Adrenal gland (tissue), 9 donors: ENCODE measurements at regions not wholly inside any gene's neighbourhood (a gene's known extent, or its start where the extent isn't known, plus 50 kb on each side); places are given as distances from the start of the nearest gene placed in this dataset.
"Not testable (repeated sequence)": the region's sequence is repeated elsewhere in the genome, so short reads cannot be mapped to it uniquely, and the experiment has no call there.

Experiments
- DNase-seq, 7 donors: peaks; one replicate each; pipeline ENCODE4 v3.0.0-alpha.2; 2019 to 2020
- H3K27ac ChIP-seq, 5 donors: fragments of 200-600 bp; sonication (generic) in 4 of 5; 1 replicate in 3 of 5; 2 replicates in 2 of 5; pipeline versions ENCODE4 v1.5.1 to v1.8.0; 2016 to 2020; ENCODE audit warnings: mild to moderate bottlenecking in 1 of 5
- H3K27me3 ChIP-seq: fragments of 200-600 bp; 2 replicates; pipeline ENCODE4 v1.8.0; 2021
- H3K36me3 ChIP-seq, 2 donors: fragments of 200-600 bp; replicated peaks in 1 of 2; 1 replicate in 1 of 2; 2 replicates in 1 of 2; pipeline versions ENCODE4 v1.5.1 to v1.8.0; 2018 to 2022
- H3K4me1 ChIP-seq, 2 donors: fragments of 200-600 bp; replicated peaks in 1 of 2; 1 replicate in 1 of 2; 2 replicates in 1 of 2; pipeline versions ENCODE4 v1.5.1 to v1.8.0; 2018 to 2021
- H3K4me3 ChIP-seq, 4 donors: fragments of 200-600 bp; sonication (generic) in 3 of 4; one replicate each; pipeline ENCODE4 v1.5.1; 2016 to 2018
- H3K9me3 ChIP-seq, 3 donors: fragments of 200-600 bp; sonication (generic) in 1 of 3; replicated peaks in 1 of 3; 1 replicate in 2 of 3; 2 replicates in 1 of 3; pipeline versions ENCODE4 v1.5.1 to v1.8.0; 2016 to 2021
- CTCF ChIP-seq, 6 experiments: fragments of 450-650 bp in 4 of 6; fragments of 200-600 bp in 2 of 6; sonication (generic) in 1 of 6; IDR thresholded peaks; 1 replicate in 5 of 6; 2 replicates in 1 of 6; pipeline versions ENCODE4 v1.5.1 to v1.8.0; 2016 to 2021; ENCODE audit warnings: antibody characterized with exemption in 6 of 6, mild to moderate bottlenecking in 2 of 6, moderate library complexity in 1 of 6
- POLR2A ChIP-seq, 2 donors: fragments of 450-650 bp; IDR thresholded peaks; one replicate each; pipeline ENCODE4 v1.6.1; 2017; ENCODE audit warnings: antibody characterized with exemption in 2 of 2, mild to moderate bottlenecking in 2 of 2, moderate library complexity in 1 of 2
- WGBS, 4 donors: extraction: QIAGEN DNeasy Blood & Tissue Kit in 2 of 4; methylation state at CpG; one replicate each; pipeline versions ENCODE4 v1.1.5 to v1.1.7; 2013 to 2017; 5-methylcytosine and 5-hydroxymethylcytosine counted together
- intact Hi-C, 2 donors: fragments of 100-400 bp; cut with DNase I; formaldehyde crosslinking; loops; one replicate each; pipeline versions ENCODE4 v1.14.1 to v1.15.0; 2022 to 2023
- donor health status: healthy with polysubstance abuse.
- donor health status: Bipolar disorder and iron deficiency.
- donor health status: DM: yes; HTN: yes; CAD: no.
- donor health status: DM: no; HTN: no; CAD: no.
- donor health status: DM: no; HTN: no; CAD: no.

- Histone ChIP-seq H3K27ac (no peak overlapping the region), H3K36me3 (no peaks in the 10 kb centered on the region), H3K4me1 (no peaks in the 10 kb centered on the region), H3K4me3 (no peak overlapping the region), H3K27me3 (no peaks in the 10 kb centered on the region), H3K9me3 (no peaks in the 10 kb centered on the region)
- TF ChIP-seq CTCF (IDR thresholded peaks at IDR 0.05) (no peak), POLR2A (IDR thresholded peaks at IDR 0.05) (no peak)
- intact Hi-C loops: no loop called here
- DNase-seq: no peak
- 75 to 94% (median 87%) methylated on average over 2 to 4 of the region's 4 CpGs for WGBS, 4 donors
Observed at GRCh38 chr10:81473755-81474154, 401.2 kb upstream of the NRG3 start.

GRCh38 chr10:81479316-81479715, 395.7 kb upstream of the NRG3 start:
- Histone ChIP-seq H3K4me3 (no peak overlapping the region), H3K4me1 (no peaks in the 10 kb centered on the region), H3K27me3 (no peaks in the 10 kb centered on the region), H3K9me3 (no peaks in the 10 kb centered on the region), H3K27ac (no peak overlapping the region), H3K36me3 (no peaks in the 10 kb centered on the region)
- no peak for TF ChIP-seq POLR2A (IDR thresholded peaks at IDR 0.05)
- no peak for TF ChIP-seq CTCF (IDR thresholded peaks at IDR 0.05)
- DNase-seq: no peak
- intact Hi-C loops: no loop called here
- WGBS, 4 donors: 81 to 96% (median 87%) methylated on average over 3 of the region's 3 CpGs

GRCh38 chr10:81496626-81497025, 378.4 kb upstream of the NRG3 start:
- no peaks in the 10 kb centered on the region for H3K9me3 ChIP-seq
- no peak for DNase-seq
- H3K4me3 ChIP-seq: no peak overlapping the region
- no peaks in the 10 kb centered on the region for H3K27me3 ChIP-seq
- intact Hi-C loops: no loop called here
- H3K27ac ChIP-seq: no peak overlapping the region
- no peaks in the 10 kb centered on the region for H3K36me3 ChIP-seq
- TF ChIP-seq POLR2A (IDR thresholded peaks at IDR 0.05): no peak
- TF ChIP-seq CTCF (IDR thresholded peaks at IDR 0.05): no peak
- no peaks in the 10 kb centered on the region for H3K4me1 ChIP-seq

- WGBS, 4 donors: 35 to 54% (median 48%) methylated on average over 3 of the region's 3 CpGs
Observed at GRCh38 chr10:81498011-81498551, 376.9 kb upstream of the NRG3 start.

GRCh38 chr10:81502677-81503359, 372.2 kb upstream of the NRG3 start:
- H3K36me3 ChIP-seq: no peaks in the 10 kb centered on the region

More at GRCh38 chr10:81498011-81498551, 376.9 kb upstream of the NRG3 start:
- H3K36me3 ChIP-seq: no peaks in the 10 kb centered on the region
- no peaks in the 10 kb centered on the region for H3K27me3 ChIP-seq
- no peaks in the 10 kb centered on the region for H3K4me1 ChIP-seq
- no peaks in the 10 kb centered on the region for H3K9me3 ChIP-seq
- H3K4me3 ChIP-seq: no peak overlapping the region
- no peak overlapping the region for H3K27ac ChIP-seq
- TF ChIP-seq POLR2A (IDR thresholded peaks at IDR 0.05): no peak
- intact Hi-C loops: no loop called here
- DNase-seq: no peak

GRCh38 chr10:81505777-81506176, 369.2 kb upstream of the NRG3 start:
- H3K36me3 ChIP-seq, H3K9me3 ChIP-seq, H3K27ac ChIP-seq, DNase-seq, H3K27me3 ChIP-seq, H3K4me1 ChIP-seq, intact Hi-C loops, H3K4me3 ChIP-seq: not testable (repeated sequence)
- 87 to 100% (median 93%) methylated on average over 1 to 25 of the region's 25 CpGs for WGBS, 4 donors

More at GRCh38 chr10:81502677-81503359, 372.2 kb upstream of the NRG3 start:
- 86 to 93% (median 92%) methylated on average over 19 to 35 of the region's 35 CpGs for WGBS, 4 donors
- Histone ChIP-seq H3K27ac (no peak overlapping the region), H3K4me3 (no peak overlapping the region), H3K27me3 (no peaks in the 10 kb centered on the region), H3K9me3 (no peaks in the 10 kb centered on the region), H3K4me1 (no peaks in the 10 kb centered on the region)
- intact Hi-C loops: no loop called here
- TF ChIP-seq POLR2A (IDR thresholded peaks at IDR 0.05) (no peak), CTCF (IDR thresholded peaks at IDR 0.05) (no peak)
- no peak for DNase-seq
